Activated T-helper 1 cell treated with anti-CD3 and anti-CD28 coated beads, Interleukin-2, amount 50 U/mL, for 16 hours (primary cell): ENCODE measurements at regions not wholly inside any gene's neighbourhood (a gene's known extent, or its start where the extent isn't known, plus 50 kb on each side); places are given as distances from the start of the nearest gene placed in this dataset.

Source experiments
- DNase-seq, 2 donors: peaks; one replicate each; pipeline ENCODE4 v3.0.0-alpha.2; 2020; ENCODE audit warnings: low read depth in 1 of 2, low spot score in 1 of 2

DNA sequence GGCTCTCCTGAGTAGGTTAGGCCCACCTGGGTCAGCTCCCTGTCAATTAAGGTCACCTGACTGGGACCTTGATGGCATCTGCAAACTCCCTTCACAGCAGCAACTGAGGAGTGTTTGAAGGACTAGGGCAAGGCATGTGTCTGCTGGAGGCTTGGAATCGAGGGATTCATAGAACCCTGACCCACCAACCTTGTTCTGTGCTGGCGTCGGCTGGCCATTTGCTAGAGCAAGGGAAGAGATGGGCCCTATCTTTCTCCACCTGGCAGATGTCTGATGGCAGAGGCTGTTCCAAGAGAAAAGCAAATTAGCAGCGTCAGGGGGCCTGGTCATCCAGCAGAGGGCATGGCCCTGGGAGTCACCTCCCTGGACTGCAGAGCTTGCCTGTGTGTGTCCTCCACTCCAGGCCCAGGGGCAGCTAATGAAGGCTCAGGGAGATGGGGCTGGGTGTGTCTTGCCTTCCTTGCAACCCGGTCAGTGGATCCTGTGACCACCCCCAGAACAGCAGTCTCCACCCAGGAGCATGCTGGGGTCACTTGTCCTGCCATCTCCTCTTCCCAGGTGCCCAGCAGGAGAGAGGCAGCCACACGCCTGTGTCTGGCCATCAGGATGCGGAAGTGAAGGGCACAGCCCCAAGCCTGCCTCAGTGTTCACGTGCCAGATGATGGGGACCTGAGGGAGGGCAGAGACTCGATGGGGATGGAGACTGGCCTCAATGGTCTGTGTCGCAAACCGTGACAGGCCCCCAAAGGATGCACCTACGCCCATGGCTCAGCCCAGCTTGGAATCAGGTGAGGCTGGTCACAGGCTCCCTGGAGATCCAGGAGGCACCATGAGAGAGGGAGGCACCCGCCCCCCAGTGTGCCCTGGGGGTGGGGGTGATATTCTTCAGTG, 53.9 kb downstream of the BARX1 start:
- no peak for DNase-seq

GRCh38 chr9:93900436-93900819, 54.7 kb downstream of the BARX1 start:
- DNase-seq, result no peak

DNA sequence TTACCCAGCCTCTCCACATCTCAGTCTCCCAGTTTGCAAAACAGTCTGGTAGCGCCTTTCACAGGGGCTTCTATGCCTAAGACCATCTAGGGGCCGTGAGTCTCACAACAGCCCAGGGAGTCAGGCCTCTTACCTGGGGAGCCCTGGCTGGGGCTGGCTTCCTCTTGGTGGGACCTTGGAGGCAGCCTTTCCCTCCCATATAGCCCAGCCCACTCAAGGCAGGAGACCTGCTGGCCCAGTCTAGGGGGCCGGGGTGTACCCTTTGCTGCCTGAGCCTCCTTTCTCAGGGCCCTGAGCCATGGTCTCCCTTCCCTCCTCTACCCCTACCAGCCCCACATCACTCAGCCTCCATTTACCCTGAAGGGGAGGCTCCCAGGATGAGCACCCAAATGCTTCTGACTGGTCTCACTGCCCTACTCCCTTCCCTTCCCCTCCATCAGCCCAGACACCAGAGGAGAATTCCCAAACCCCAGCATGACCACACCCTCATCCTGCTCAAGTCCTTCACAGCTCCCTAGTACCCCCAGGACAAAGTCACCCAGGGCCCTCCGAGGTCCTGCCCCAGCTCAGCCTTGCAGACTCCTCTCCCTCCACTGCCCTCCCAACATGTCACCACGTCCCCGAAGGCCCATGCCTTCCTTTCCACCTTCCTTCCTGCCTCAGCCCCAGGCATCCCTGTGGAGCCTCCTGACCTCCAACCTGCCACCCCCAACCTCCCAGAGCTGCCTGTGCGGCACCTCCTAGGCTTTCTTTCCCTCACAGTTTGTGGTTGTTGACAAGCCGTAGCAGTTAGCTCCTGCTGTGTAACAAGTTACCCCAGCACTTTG, 55.3 kb downstream of the BARX1 start:
- no peak for DNase-seq

DNA sequence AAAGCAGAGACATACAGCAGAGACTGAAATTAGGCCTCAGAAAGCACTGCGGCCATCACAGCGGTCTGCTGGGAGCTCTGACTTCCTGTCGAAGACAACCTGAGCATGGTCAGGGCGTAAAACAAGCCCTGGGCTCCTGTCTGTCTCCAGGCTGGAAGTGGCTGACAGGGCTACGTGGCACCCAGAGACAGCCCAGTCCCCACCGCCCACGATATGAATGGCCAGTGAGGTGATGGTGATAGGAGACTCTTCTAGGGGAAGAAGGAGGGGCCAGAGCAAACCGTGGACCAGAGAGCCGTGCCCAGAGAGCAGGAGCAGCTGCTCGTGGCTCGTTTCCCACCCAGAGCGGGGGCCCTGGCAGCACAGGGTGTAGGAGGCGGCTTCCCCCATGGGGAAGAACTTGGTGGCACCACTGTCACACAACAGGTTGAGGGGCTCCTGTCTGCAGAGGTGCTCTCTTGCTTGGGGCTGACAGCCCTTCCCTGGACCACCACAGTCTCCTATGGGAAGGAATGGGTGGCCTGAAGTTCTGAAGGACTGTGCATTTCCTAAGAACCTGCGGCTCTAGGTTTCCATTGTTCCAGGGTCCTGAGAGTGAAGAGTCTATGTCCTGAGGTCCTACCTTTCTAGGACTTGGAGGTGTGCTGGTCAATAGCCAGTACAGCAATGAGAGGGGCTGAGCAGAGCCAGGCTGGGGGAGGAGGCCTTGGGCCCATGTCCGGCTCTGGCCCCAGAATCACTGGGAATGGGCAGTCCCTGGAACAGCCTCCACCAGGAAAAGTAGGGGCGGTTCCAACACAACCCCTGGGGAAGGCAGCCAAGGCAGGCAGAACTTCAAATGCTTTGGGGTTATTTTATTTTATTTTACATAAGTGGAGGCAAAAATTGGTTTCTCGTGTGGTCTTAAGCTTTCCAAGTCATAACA, 56.4 kb downstream of the BARX1 start:
- DNase-seq, result no peak

GRCh38 chr9:93898026-93898425, 57.1 kb downstream of the BARX1 start:
- DNase-seq, result no peak

- DNase-seq, result no peak
Observed at GRCh38 chr9:93897075-93897970, 57.8 kb downstream of the BARX1 start.

DNA sequence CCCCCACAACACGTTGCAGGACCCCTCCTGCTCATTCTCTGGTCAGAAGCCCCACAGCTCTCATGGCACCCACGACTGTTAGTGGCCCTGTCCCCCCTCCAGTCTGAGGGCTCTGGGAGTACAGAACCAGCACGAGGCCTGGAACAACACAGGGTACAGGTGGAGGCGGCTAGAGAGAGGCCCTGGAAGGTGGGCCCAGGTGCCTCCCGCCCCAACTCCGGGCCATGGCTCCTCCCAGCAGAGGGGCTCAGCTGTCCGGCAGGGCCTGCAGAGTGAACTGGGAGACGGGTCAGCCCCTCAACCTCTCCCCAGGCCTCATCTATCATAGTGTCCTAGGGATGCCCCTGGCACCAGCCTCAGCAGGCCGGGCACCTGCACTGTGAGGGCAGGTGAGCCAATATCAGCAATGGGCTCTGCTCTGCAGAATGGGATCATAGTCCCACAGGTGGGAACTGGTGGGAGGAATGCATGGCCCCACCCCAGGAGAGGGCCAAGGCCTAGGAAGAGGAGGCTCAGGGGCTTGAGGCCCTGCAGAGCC, 58.6 kb downstream of the BARX1 start:
- DNase-seq, result no peak

DNA sequence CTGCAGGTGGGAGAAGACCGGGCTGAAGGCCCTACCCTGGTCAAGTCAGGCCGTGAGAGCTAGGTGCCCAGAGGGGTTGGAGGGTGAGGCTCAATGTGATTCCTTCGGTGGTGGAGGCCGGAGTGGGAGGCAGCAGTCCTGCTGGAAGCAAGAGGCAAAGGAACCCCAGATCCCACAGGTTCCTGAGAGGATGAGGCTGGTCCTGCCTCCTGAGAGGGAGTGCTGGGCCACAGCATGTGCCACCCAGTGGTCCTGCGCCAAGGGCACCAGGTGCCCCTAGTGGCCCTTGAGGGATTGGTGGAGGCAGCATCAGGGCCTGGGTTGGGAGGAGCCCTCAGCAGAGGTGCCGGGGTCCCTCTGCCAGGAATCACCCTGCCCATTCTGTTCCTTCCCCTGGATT, 59.1 kb downstream of the BARX1 start:
- DNase-seq, result no peak

GRCh38 chr9:93895535-93895934, 59.6 kb downstream of the BARX1 start:
- no peak for DNase-seq

DNA sequence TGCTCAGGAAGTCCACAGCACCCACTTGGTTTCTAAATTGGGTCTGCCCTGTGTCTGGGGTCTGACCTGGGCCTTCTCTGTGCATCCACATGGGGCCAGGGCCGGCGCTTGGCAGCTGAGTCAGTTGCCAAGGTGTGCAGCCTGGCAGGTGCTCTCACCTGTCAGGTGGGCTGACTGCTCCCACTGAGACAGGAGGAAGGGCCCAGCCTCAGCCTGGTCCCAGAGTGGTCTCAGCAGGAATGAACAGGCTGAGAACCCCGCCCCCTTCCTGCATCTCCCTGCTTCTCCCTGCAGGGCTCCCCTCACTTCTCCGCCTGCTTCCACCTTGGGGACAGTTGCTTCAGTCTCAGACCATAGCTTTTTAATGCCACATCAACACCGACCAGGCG, 60.5 kb downstream of the BARX1 start:
- no peak for DNase-seq

GRCh38 chr9:93893899-93894690, 61.1 kb downstream of the BARX1 start:
- no peak for DNase-seq

DNA sequence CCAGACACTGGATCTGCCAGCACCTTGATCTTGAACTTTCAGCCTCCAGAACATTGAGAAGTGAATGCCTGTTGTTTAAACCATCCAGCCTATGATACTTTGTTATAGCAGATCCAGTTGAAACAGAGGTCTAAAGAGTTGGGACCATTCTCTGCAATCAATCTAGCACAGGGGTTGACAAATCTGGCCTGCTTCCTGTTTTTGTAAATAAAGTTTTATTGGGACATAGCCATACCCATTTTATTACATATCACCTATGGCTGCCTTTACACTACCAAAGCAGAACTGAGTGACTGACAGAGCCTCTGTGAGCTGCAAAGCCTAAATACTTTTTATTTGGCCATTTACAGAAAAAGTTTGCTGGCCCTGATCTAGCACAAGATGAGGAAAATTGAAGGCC, 62.0 kb downstream of the BARX1 start:
- no peak for DNase-seq

DNA sequence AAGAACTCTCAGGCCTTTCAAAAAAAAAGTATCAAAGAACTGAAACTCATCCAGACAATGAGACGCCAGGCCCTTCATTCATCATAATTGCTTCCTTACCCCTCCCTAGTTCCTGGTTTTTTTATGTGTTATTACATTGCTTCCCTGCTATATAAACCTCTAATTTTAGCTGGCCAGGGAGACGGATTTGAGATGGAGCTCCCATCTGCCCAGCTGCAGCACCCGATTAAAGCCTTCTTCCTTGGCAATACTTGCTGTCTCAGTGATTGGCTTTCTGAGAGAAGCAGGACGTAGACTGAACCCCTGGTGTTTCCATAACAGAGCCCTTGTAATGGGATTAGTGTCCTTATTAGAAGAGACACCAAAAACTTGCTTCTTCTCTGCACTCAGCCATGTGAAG, 62.4 kb downstream of the BARX1 start:
- DNase-seq, result no peak

GRCh38 chr9:93891549-93892310, 63.4 kb downstream of the BARX1 start:
- no peak for DNase-seq

DNA sequence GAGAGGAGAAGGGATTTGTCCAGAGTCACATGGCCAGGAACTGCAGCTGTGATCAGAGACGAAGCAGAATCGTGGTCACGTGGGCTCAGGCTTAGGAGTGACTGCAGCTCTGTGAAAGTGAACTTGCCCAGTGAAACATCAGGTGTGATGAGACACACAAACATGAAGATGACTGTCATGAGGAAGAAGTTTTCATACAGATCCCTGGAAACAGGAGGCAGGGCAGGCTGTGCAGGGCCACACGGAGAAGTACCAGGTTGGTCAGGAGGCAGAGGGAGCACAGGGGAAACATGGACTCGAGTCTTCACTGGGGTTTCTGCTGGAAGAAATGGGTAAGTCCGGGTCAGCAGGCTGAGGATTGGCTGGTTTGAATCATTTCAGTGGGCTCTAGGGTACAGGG, 64.1 kb downstream of the BARX1 start:
- no peak for DNase-seq

- no peak for DNase-seq
Observed at GRCh38 chr9:93890436-93890935, 64.7 kb downstream of the BARX1 start.

GRCh38 chr9:93886911-93887310, 68.2 kb downstream of the BARX1 start:
- DNase-seq, result no peak

GRCh38 chr9:93884808-93885207, 70.3 kb downstream of the BARX1 start:
- no peak for DNase-seq
